ENCODE measurements at regions not wholly inside any gene's neighbourhood (a gene's known extent, or its start where the extent isn't known, plus 50 kb on each side); places are given as distances from the start of the nearest gene placed in this dataset.

- ChIA-PET POLR2A (no interaction called here), CTCF (interaction anchor here (0.7 kb wide), 1 partner anchor 703 kb away, joined by 4 read pairs; no protein-coding TSS in a partner anchor)
- no peak overlapping the region for H3K27ac ChIP-seq (ENCODE audit: low read length)
- BruUV-seq (replicated peaks): no TSS peak
- in situ Hi-C loops (cut with HindIII; ENCODE audit: low pct_unique_long_range_greater_than_20kb, low sequenced_read_pairs): no loop called here
- no peak for TF ChIP-seq SIN3A (IDR thresholded peaks at IDR 0.05; ENCODE audit: borderline replicate concordance, insufficient read depth, low read depth, low read length)
- TF ChIP-seq TCF7L2 (IDR thresholded peaks at IDR 0.05; ENCODE audit: low read depth, low read length): no peak
- no peak for TF ChIP-seq REST (IDR thresholded peaks at IDR 0.05; ENCODE audit: insufficient read depth in 1 of 2, low read depth in 2 of 2, low read length in 1 of 2)
- no peak for TF ChIP-seq CTCF (IDR thresholded peaks at IDR 0.05)
- no peak for TF ChIP-seq POLR2AphosphoS5 (IDR thresholded peaks at IDR 0.05; ENCODE audit: low read depth, low read length)
- H3K4me1 ChIP-seq (ENCODE audit: control insufficient read depth, insufficient read depth, low read length): no peaks in the 10 kb centered on the region
- no peaks in the 10 kb centered on the region for H3K36me3 ChIP-seq (ENCODE audit: control insufficient read depth, insufficient read depth, low read length)
- no peak for ATAC-seq
- intact Hi-C loops (cut with micrococcal nuclease; ENCODE audit: unreplicated experiment): no loop called here
- no peaks in the 10 kb centered on the region for H3K27me3 ChIP-seq (ENCODE audit: control insufficient read depth, insufficient read depth, low read length)
- no peaks in the 10 kb centered on the region for H3K9me3 ChIP-seq (ENCODE audit: control insufficient read depth, insufficient read depth, low read depth, low read length)
- DNase-seq (ENCODE audit: low read depth, low spot score): no peak
- no peak overlapping the region for H3K4me3 ChIP-seq (ENCODE audit: low read depth in 2 of 2, low read length in 2 of 2)
Observed at GRCh38 chr2:157180359-157180758, 77.1 kb upstream of the GALNT5 start.

- no TSS peak for BruUV-seq (replicated peaks)
- no peaks in the 10 kb centered on the region for H3K36me3 ChIP-seq (ENCODE audit: control insufficient read depth, insufficient read depth, low read length)
- no peak overlapping the region for H3K27ac ChIP-seq (ENCODE audit: low read length)
- no peaks in the 10 kb centered on the region for H3K4me1 ChIP-seq (ENCODE audit: control insufficient read depth, insufficient read depth, low read length)
- in situ Hi-C loops (cut with HindIII; ENCODE audit: low pct_unique_long_range_greater_than_20kb, low sequenced_read_pairs) (no loop called here), intact Hi-C loops (cut with micrococcal nuclease; ENCODE audit: unreplicated experiment) (no loop called here)
- H3K4me3 ChIP-seq (ENCODE audit: low read depth in 2 of 2, low read length in 2 of 2): no peak overlapping the region
- CTCF ChIA-PET: interaction anchor here (0.6 kb wide), 1 partner anchor 121 kb away, joined by 3 read pairs; no protein-coding TSS in a partner anchor
- POLR2A ChIA-PET: no interaction called here
- TF ChIP-seq TCF7L2 (IDR thresholded peaks at IDR 0.05; ENCODE audit: low read depth, low read length): no peak
- TF ChIP-seq SIN3A (IDR thresholded peaks at IDR 0.05; ENCODE audit: borderline replicate concordance, insufficient read depth, low read depth, low read length): no peak
- TF ChIP-seq REST (IDR thresholded peaks at IDR 0.05; ENCODE audit: insufficient read depth in 1 of 2, low read depth in 2 of 2, low read length in 1 of 2): no peak
- TF ChIP-seq POLR2AphosphoS5 (IDR thresholded peaks at IDR 0.05; ENCODE audit: low read depth, low read length): no peak
- TF ChIP-seq CTCF (IDR thresholded peaks at IDR 0.05): no peak
- no peaks in the 10 kb centered on the region for H3K9me3 ChIP-seq (ENCODE audit: control insufficient read depth, insufficient read depth, low read depth, low read length)
- no peak for ATAC-seq
- H3K27me3 ChIP-seq (ENCODE audit: control insufficient read depth, insufficient read depth, low read length): no peaks in the 10 kb centered on the region
- no peak for DNase-seq (ENCODE audit: low read depth, low spot score)
Observed at GRCh38 chr2:157181234-157181633, 76.3 kb upstream of the GALNT5 start.
